ENCODE measurements at regions not wholly inside any gene's neighbourhood (a gene's known extent, or its start where the extent isn't known, plus 50 kb on each side); places are given as distances from the start of the nearest gene placed in this dataset.

- DNase-seq (ENCODE audit: low read depth) = no peak
These were observed 99.9 kb upstream of the TENM3 start for GRCh38 chr4:182143086-182143821.

GRCh38 chr4:182143822-182144625, 99.2 kb upstream of the TENM3 start:
- DNase-seq (ENCODE audit: low read depth) = no peak

DNA sequence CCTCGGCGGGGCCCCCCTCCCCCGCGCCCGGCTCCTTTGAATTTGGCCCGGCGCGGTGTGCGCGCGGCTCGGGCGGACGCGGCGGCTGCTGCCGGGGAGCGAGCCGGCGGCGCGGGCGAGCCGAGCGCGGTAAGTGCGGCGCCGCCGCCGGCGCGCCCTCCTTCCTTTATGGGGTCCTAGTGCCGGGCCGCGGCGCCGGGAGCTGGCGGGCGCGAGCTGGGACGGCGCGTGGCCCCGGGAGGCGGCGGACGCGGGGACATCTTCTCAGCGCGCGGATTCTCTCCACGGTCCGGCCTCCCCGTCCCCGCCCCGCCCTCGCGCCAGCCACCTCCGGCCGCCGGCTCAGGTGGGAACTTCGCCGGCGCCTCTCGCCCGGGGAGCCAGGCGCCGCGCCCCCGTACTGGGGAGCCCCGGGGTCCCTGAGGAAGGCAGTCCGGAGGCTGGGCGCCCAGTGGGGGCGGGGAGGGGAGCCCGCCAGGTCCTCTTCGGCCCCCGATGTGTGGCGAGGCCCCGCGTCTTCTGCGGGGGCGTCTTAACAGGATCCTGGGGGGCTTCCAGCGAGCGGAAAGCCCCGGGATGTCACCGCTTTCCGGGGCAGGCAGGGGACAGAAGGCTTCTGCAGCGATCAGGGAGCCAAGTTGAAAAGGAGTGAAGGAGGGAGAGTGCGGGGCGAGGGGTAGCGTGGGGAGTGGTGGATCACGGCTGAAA, 98.4 kb upstream of the TENM3 start:
- DNase-seq (ENCODE audit: low read depth) = no peak

- DNase-seq (ENCODE audit: low read depth) = no peak
These were observed 97.8 kb upstream of the TENM3 start for GRCh38 chr4:182145334-182145905.

DNA sequence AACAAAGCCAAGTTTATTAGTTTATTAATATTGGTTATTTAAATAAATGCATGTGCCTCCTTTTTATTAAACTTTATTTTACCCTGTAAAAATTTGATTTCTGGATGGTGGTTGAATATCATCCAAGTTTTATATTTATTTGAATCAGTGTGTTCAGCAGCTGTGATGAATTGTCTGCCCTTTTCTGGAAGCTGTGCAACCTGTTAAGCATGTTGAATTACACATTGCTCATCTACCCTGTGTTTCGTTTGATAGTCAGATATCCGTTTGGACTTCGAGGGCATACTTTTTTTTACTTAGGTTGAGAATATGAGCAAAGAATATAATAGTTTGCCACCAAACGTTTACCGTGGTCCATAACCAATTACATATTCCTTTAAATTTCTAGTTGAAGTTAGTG, 95.8 kb upstream of the TENM3 start:
- DNase-seq (ENCODE audit: low read depth) = no peak

DNA sequence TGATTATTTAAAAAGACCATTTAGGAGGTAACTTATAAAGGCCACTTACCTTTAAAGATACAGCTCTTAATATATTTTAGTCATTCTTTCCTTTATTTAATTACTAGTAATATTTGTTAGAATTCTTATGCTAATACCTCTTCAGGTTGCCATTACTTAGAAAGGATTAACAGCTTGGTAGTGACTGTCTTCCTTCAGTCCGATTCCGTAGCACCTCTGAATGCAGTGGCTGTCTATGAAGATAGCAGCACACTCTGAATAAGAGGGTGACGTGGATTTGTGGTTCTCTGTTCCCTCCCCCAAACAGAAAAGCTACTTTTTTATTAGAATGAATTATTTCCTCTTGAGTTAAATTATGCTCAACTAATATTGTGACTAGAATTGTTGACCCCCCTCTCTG, 92.6 kb upstream of the TENM3 start:
- no peak for DNase-seq (ENCODE audit: low read depth)

DNA sequence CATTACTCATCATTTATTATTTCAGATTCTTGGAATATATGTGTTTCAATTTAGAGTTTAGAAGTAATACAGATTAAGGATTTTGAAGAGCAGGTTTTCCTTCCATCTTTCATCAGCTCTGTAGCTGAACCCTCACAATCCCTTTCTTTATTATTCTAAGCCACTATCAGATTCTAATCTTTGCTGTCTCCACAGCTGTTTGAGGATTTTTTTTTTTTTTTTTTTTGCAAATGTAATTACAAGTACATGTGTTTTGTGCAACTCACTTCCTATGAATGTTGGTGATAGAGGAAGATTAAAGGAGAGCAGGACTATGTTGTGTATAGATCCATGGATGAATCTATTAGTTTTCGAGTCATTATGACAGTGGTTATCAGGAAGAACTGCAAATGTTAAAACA, 87.4 kb upstream of the TENM3 start:
- no peak for DNase-seq (ENCODE audit: low read depth)

DNA sequence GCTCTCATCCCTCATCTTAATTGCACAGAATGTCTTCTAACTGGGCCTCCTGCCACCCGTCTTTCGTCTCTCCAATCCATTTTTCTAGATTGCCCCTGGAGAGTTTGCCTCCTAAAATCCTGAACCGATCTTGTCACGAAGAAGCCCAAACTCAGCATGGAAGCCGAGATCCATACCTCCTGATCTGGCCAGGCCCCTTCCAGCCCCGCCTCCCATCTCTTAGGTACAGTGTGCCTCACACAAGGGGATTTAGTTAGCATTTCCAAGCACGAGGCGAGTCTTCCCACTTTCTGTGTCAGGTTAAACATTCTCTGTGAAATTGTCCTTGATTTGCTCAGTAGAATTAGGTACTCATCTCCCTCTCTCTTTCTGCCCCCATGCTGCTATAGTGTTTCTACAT, 80.0 kb upstream of the TENM3 start:
- DNase-seq (ENCODE audit: low read depth) = no peak

- no peak for DNase-seq (ENCODE audit: low read depth)
These were observed 73.6 kb upstream of the TENM3 start for GRCh38 chr4:182169572-182169971.

DNA sequence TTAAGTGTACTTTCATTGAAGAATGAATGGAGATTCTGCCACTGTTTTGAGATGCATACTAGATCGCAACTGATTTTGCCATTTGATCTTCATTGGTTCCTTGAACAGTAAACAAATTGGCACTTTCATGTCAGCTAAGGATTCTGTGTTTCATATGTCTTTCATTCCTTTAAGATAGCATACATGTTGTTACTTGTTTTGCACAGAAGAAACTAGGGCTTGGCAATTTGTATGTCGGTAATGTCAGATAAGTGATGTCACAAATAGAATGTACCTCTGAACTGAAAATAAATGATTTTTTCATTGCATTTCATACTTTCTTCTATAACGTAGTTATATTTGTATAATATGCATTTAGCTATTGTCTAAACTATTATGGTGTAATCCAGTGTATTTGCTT, 73.2 kb upstream of the TENM3 start:
- no peak for DNase-seq (ENCODE audit: low read depth)

- DNase-seq (ENCODE audit: low read depth) = no peak
These were observed 72.7 kb upstream of the TENM3 start for GRCh38 chr4:182170417-182170935.

DNA sequence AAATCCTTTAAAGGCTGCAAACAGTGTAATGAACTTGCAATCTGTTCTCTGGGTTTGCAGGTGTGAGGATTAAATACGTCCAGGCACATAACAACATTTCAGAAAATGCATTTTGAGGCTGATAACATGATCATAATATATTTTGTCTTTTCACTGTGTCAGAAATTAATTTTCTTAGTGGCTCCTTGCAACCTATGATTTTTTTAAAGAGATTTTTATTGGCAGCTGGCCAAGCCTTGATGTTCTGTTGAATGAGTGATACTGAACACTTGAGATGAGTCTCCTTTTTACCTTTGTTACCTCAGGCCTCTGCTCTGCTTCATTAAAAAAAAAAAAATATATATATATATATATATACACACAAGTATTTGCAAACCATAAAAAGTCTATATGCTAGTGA, 68.2 kb upstream of the TENM3 start:
- no peak for DNase-seq (ENCODE audit: low read depth)

- no peak for DNase-seq (ENCODE audit: low read depth)
These were observed 67.2 kb upstream of the TENM3 start for GRCh38 chr4:182175788-182176519.

DNA sequence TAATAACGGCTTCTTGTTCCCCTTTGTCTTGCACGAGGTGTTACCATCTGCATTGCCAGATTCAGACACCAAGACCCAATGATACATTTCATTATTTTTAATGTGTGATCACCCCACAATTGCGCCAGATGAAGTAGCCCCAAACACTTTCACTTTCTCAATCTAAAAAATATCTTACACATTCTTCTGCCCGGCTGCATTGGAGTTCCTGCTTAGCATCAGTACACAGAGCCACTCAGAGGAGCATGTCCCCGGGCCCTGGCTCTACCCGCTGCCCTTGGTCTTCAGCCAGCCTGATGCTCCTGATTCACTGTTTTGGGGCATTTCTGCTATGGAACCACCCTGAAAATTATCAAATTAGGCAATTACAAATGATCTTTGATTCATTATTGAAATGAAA, 66.0 kb upstream of the TENM3 start:
- no peak for DNase-seq (ENCODE audit: low read depth)

DNA sequence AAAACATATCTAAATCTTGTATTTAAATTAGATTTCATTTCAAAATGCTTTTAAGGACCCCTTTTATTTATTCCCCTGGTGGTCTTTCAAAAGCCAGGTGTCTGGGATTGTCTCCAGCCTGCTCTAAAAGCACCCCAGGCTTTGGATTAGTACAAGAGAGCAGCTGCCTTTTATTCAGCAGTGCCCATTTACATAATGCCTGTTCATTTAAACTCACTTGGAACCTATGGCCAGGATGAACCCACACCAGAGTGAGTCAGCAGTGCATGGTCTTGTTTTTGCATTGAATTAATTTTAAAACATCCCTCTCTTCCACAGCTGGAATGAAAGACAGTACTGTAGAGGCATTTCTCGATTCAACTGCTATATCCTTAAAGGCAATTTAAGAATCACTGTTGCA, 64.1 kb upstream of the TENM3 start:
- DNase-seq (ENCODE audit: low read depth) = no peak

DNA sequence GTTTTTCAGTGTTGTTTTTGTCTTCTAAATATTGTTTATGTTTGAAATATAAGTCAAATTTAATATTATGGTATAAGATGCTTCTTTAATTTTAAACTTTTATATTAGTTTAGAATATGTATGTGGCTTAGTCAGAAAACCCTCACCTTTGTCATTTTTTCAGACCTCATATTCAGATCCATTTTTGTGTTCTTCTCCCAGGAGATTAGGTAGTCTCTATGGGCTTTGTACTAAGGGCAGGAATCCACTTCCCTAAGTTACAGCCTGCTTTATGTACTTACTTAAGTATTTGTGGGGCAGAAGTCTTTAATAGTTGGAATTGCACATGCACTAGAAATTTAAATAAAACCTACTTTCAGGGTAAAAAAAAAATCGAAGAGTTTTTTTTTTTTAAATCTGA, 63.5 kb upstream of the TENM3 start:
- DNase-seq (ENCODE audit: low read depth) = no peak

- no peak for DNase-seq (ENCODE audit: low read depth)
These were observed 57.7 kb upstream of the TENM3 start for GRCh38 chr4:182185491-182185890.

DNA sequence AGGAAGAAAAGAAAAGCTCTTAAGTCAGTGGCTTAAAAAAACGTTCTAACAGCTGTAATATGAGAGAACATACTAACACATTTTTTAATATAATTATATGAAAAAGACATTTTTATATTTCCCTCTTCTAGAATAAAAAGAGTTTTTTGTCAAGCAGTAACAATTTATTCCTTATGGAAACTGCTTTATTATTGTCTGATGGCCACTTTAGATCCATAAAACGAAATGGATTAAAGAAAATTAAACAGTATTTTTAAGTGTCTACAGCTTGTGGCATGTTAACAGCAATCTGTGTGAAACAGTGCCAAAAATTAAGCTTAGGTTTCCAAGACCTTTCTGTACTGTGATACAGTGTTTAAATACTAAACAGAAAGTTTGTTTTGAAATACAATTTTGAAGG, 55.5 kb upstream of the TENM3 start:
- DNase-seq (ENCODE audit: low read depth) = no peak

- DNase-seq (ENCODE audit: low read depth) = no peak
These were observed 54.6 kb upstream of the TENM3 start for GRCh38 chr4:182188622-182189021.

DNA sequence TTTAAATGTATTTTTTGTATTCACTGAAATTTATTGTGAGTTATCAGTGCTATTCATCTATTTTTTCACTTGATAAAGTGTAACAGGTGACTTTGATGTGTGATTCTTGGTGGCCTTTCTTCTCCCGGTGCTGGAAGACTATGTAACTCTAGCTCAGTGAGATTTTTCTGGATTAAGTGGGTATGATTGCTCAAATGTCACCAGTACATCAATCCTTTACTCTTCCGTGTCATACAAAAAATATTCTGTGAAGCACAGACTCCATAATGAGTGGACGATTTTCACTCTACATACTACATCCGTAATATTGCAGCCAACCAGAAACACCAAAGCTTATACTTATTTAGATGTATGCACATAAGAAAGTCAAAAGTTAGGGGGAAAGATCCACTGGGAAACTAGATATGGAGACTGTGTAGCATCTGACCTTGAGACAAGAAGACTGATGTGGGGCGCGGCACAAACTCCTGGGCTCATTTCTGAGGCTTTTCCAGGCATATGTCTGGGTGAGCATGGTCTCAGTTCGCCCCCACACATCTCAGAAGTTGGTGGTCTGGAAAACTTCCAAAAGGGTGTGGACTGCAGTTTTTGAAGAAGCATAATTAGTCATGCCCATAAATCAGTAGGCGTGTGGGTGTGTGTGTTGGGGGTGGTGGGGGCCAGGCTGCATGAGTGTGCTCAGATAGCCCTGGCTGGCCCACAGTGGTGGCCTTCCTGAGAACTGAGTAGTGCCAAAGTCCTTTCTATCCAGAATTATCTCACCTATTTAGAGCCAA, 53.9 kb upstream of the TENM3 start:
- DNase-seq (ENCODE audit: low read depth) = no peak

DNA sequence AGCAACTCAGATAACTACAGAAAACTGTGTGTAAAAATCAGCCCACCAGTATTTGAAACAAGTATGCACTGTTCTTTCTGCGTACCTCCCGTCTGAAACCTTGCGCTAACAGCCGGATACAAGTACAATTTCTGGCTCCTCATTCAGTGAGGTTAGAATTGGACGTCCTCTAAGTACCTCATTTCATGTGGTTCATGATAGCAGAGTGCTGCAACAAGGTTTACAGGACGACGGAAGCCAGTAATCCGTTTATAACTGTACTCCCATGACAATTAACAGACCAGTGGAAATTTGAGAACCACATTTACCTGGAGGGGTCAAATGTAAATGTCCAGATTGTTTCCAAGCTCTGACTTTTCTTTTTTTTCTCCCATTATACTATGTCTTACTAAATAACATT, 52.9 kb upstream of the TENM3 start:
- DNase-seq (ENCODE audit: low read depth) = no peak
